K562 (cell line): ENCODE measurements at regions not wholly inside any gene's neighbourhood (a gene's known extent, or its start where the extent isn't known, plus 50 kb on each side); places are given as distances from the start of the nearest gene placed in this dataset.

Experiments used
- ASH1L ChIP-seq: fragments of 450-650 bp; IDR thresholded peaks from 2 replicates; pipeline ENCODE4 v1.6.1; 2018; ENCODE audit warnings: borderline replicate concordance, mild to moderate bottlenecking, low read depth; ENCODE audit not compliant: partially characterized antibody
- CBFA2T2 ChIP-seq: fragments of 450-650 bp; conservative IDR thresholded peaks from 2 replicates; pipeline ENCODE4 v1.6.1; 2017; ENCODE audit warnings: mild to moderate bottlenecking
- GTF2E2 ChIP-seq: fragments of 200-800 bp; sonication (Bioruptor generic); IDR thresholded peaks from 2 replicates; pipeline ENCODE4 v1.6.1; 2016; ENCODE audit warnings: missing genetic modification characterization, missing compliant biosample characterization
- MAZ ChIP-seq, 2 experiments: fragments of 450-650 bp in 1 of 2; sonication (generic) in 1 of 2; formaldehyde crosslinking; IDR thresholded peaks in 1 of 2; conservative IDR thresholded peaks in 1 of 2; 2 replicates each; pipeline versions ENCODE4 v1.4.0 to v1.5.0; 2020; ENCODE audit warnings: mild to moderate bottlenecking in 1 of 2, missing genetic modification reagents in 1 of 2
- MLLT1 ChIP-seq, 2 experiments: fragments of 450-650 bp; IDR thresholded peaks; 2 replicates each; pipeline ENCODE4 v1.6.1; 2016
- OTX1 ChIP-seq: fragments of 450-650 bp; formaldehyde crosslinking; IDR thresholded peaks from 2 replicates; pipeline ENCODE4 v1.4.0; 2022; ENCODE audit warnings: mild to moderate bottlenecking
- PHF8 ChIP-seq: fragments of 200-600 bp; sonication (generic); IDR thresholded peaks from 2 replicates; pipeline ENCODE4 v1.6.1; 2012; ENCODE audit warnings: mixed run types, mild to moderate bottlenecking, inconsistent platforms, low read length, moderate library complexity, borderline replicate concordance
- SP1 ChIP-seq: sonication (generic); formaldehyde crosslinking; IDR thresholded peaks from 2 replicates; pipeline ENCODE4 v1.8.1; 2022; ENCODE audit warnings: mild to moderate bottlenecking, missing genetic modification reagents
- TBP ChIP-seq: optimal IDR thresholded peaks from 2 replicates; pipeline ENCODE3; 2011; ENCODE audit warnings: low read depth, low read length, improper control_type of control experiment
- YY1 ChIP-seq, 3 experiments: IDR thresholded peaks; 2 replicates each; pipeline ENCODE4 v1.6.1; 2011; ENCODE audit warnings: low read length in 2 of 3, mild to moderate bottlenecking in 2 of 3, moderate library complexity in 2 of 3, borderline replicate concordance in 1 of 3, control low read depth in 1 of 3, low read depth in 1 of 3; ENCODE audit not compliant: insufficient read depth in 3 of 3, insufficient replicate concordance in 2 of 3, control insufficient read depth in 1 of 3, insufficient read length in 1 of 3; ENCODE audit errors: extremely low read depth in 1 of 3
- ZNF165 ChIP-seq: fragments of 250-450 bp; sonication (Bioruptor Pico); IDR thresholded peaks from 2 replicates; pipeline ENCODE4 v1.4.0; 2020; ENCODE audit warnings: borderline replicate concordance
- ZNF444 ChIP-seq: fragments of 250-450 bp; sonication (Bioruptor Pico); IDR thresholded peaks from 2 replicates; pipeline ENCODE4 v1.4.0; 2020; ENCODE audit warnings: mild to moderate bottlenecking, moderate library complexity
- TF ChIP-seq, protein P1 (sequence below): sonication (generic); formaldehyde crosslinking; IDR thresholded peaks from 2 replicates; pipeline ENCODE4 v1.8.0; 2022; ENCODE audit warnings: mild to moderate bottlenecking, missing genetic modification reagents
- TF ChIP-seq, protein P2 (sequence below): IDR thresholded peaks from 3 replicates; pipeline ENCODE4 v1.6.1; 2011; ENCODE audit warnings: borderline replicate concordance, mild to moderate bottlenecking, moderate library complexity; ENCODE audit not compliant: insufficient read length; ENCODE audit errors: extremely low read depth

- TF ChIP-seq MLLT1 (IDR thresholded peaks at IDR 0.05) (0 out of 4 replicates have a peak, but pooled peaks of 1 of the 2 experiments have one; percentile 25), ZNF444 (CRISPR knock-in tag) (0 out of 2 replicates have a peak, but pooled peaks have one; percentile 33), GTF2E2 (0 out of 2 replicates have a peak, but pooled peaks have one; percentile 50), PHF8 (peak; percentile 39; the same call in 1 of the 2 replicates), OTX1 (CRISPR knock-in tag) (peak; percentile 18; the same call in 1 of the 2 replicates), SP1 (CRISPR knock-in tag) (0 out of 2 replicates have a peak, but pooled peaks have one; percentile 13), TBP (peak; percentile 26), CBFA2T2 (no peak), ASH1L (peak; percentile 70), ZNF165 (CRISPR knock-in tag) (peak; percentile 73; the same call in 1 of the 2 replicates), MAZ (CRISPR knock-in tag; conservative IDR thresholded peaks at IDR 0.05 in 1 of 2, IDR thresholded peaks at IDR 0.05 in 1 of 2) (peak in 1 of 2 experiments; percentile 13; a peak in 2 of 4 replicates), YY1 (IDR thresholded peaks at IDR 0.05; ENCODE audit: borderline replicate concordance in 1 of 3, control insufficient read depth in 1 of 3, extremely low read depth in 1 of 3, insufficient read depth in 3 of 3, insufficient read length in 1 of 3, insufficient replicate concordance in 2 of 3, low read depth in 1 of 3, low read length in 2 of 3) (peak in 2 of 3 experiments; percentile 52 to 88)
- TF ChIP-seq, protein P1, sequence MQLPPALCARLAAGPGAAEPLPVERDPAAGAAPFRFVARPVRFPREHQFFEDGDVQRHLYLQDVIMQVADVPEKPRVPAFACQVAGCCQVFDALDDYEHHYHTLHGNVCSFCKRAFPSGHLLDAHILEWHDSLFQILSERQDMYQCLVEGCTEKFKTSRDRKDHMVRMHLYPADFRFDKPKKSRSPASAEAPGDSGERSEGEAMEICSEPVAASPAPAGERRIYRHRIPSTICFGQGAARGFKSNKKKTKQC (CRISPR knock-in tag), result peak; percentile 30; the same call in 1 of the 2 replicates
- TF ChIP-seq, protein P2, sequence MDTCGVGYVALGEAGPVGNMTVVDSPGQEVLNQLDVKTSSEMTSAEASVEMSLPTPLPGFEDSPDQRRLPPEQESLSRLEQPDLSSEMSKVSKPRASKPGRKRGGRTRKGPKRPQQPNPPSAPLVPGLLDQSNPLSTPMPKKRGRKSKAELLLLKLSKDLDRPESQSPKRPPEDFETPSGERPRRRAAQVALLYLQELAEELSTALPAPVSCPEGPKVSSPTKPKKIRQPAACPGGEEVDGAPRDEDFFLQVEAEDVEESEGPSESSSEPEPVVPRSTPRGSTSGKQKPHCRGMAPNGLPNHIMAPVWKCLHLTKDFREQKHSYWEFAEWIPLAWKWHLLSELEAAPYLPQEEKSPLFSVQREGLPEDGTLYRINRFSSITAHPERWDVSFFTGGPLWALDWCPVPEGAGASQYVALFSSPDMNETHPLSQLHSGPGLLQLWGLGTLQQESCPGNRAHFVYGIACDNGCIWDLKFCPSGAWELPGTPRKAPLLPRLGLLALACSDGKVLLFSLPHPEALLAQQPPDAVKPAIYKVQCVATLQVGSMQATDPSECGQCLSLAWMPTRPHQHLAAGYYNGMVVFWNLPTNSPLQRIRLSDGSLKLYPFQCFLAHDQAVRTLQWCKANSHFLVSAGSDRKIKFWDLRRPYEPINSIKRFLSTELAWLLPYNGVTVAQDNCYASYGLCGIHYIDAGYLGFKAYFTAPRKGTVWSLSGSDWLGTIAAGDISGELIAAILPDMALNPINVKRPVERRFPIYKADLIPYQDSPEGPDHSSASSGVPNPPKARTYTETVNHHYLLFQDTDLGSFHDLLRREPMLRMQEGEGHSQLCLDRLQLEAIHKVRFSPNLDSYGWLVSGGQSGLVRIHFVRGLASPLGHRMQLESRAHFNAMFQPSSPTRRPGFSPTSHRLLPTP, result no peak
Observed at GRCh38 chr3:128548426-128549282, 55.7 kb upstream of the GATA2 start (continued).
